SK-N-SH (cell line): ENCODE measurements at regions not wholly inside any gene's neighbourhood (a gene's known extent, or its start where the extent isn't known, plus 50 kb on each side); places are given as distances from the start of the nearest gene placed in this dataset.

ENCODE experiments used
- CHD2 ChIP-seq: fragments of 150-350 bp; IDR thresholded peaks from 2 replicates; pipeline ENCODE4 v1.6.1; 2018; ENCODE audit warnings: low read length; ENCODE audit not compliant: partially characterized antibody
- ELF1 ChIP-seq: IDR thresholded peaks from 2 replicates; pipeline ENCODE4 v1.4.0; 2012
- IRF3 ChIP-seq: fragments of 150-350 bp; IDR thresholded peaks from 2 replicates; pipeline ENCODE4 v1.6.1; 2016; ENCODE audit warnings: mild to moderate bottlenecking, low read depth, low read length
- RAD21 ChIP-seq: IDR thresholded peaks from 2 replicates; pipeline ENCODE4 v1.6.1; 2012; ENCODE audit warnings: mild to moderate bottlenecking, low read length
- REST ChIP-seq: IDR thresholded peaks from 2 replicates; pipeline ENCODE4 v1.6.1; 2012; ENCODE audit warnings: mild to moderate bottlenecking, low read depth, low read length, moderate library complexity
- SMC3 ChIP-seq: IDR thresholded peaks from 2 replicates; pipeline ENCODE4 v1.6.1; 2012; ENCODE audit warnings: low read depth, low read length, improper control_type of control experiment
- USF1 ChIP-seq: IDR thresholded peaks from 2 replicates; pipeline ENCODE4 v1.4.0; 2012; ENCODE audit warnings: low read depth, borderline replicate concordance
- ZBTB33 ChIP-seq: IDR thresholded peaks from 2 replicates; pipeline ENCODE4 v1.4.0; 2012; ENCODE audit warnings: low read depth, borderline replicate concordance
- TF ChIP-seq, protein P1 (sequence below): IDR thresholded peaks from 2 replicates; pipeline ENCODE4; 2012
- TF ChIP-seq, protein P2 (sequence below): fragments of 200-600 bp; sonication (generic); IDR thresholded peaks from 2 replicates; pipeline ENCODE4 v1.6.1; 2017; ENCODE audit warnings: antibody characterized with exemption, mild to moderate bottlenecking, moderate library complexity

DNA sequence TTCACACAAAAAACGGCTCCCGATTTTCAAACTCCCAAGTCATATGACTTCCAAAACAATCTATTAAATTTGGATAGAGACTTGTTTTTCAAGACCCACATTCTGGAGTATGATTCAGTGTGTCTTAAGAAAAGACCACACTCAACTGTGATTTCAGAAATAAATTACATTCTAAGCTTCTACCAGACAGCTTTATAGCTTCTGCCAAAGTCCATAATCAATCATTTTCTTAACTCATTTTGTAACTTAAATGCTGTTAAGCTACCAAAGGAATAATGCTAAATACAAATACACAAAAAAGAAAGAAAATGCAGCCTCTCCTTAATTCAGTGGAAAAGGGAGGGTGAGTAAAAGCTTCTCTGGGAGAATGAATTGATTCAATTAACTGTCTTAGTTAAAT lies 192.3 kb upstream of the P2RY1 start:
- TF ChIP-seq, protein P1, sequence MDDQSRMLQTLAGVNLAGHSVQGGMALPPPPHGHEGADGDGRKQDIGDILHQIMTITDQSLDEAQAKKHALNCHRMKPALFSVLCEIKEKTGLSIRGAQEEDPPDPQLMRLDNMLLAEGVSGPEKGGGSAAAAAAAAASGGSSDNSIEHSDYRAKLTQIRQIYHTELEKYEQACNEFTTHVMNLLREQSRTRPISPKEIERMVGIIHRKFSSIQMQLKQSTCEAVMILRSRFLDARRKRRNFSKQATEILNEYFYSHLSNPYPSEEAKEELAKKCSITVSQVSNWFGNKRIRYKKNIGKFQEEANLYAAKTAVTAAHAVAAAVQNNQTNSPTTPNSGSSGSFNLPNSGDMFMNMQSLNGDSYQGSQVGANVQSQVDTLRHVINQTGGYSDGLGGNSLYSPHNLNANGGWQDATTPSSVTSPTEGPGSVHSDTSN: no peak
- TF ChIP-seq REST (no peak), USF1 (no peak), IRF3 (no peak), CHD2 (no peak), ELF1 (no peak), SMC3 (no peak), RAD21 (no peak), ZBTB33 (no peak)
- TF ChIP-seq, protein P2, sequence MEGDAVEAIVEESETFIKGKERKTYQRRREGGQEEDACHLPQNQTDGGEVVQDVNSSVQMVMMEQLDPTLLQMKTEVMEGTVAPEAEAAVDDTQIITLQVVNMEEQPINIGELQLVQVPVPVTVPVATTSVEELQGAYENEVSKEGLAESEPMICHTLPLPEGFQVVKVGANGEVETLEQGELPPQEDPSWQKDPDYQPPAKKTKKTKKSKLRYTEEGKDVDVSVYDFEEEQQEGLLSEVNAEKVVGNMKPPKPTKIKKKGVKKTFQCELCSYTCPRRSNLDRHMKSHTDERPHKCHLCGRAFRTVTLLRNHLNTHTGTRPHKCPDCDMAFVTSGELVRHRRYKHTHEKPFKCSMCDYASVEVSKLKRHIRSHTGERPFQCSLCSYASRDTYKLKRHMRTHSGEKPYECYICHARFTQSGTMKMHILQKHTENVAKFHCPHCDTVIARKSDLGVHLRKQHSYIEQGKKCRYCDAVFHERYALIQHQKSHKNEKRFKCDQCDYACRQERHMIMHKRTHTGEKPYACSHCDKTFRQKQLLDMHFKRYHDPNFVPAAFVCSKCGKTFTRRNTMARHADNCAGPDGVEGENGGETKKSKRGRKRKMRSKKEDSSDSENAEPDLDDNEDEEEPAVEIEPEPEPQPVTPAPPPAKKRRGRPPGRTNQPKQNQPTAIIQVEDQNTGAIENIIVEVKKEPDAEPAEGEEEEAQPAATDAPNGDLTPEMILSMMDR: no peak
